HG03095 (cell line): ENCODE measurements at regions not wholly inside any gene's neighbourhood (a gene's known extent, or its start where the extent isn't known, plus 50 kb on each side); places are given as distances from the start of the nearest gene placed in this dataset.
"Not testable (repeated sequence)": the region's sequence is repeated elsewhere in the genome, so short reads cannot be mapped to it uniquely, and the experiment has no call there.

ENCODE experiments used
- ATAC-seq: cut with Tn5 transposase; IDR thresholded peaks from one replicate; pipeline ENCODE4 v1.9.1; 2021; ENCODE audit warnings: moderate library complexity; ENCODE audit not compliant: unreplicated experiment

DNA sequence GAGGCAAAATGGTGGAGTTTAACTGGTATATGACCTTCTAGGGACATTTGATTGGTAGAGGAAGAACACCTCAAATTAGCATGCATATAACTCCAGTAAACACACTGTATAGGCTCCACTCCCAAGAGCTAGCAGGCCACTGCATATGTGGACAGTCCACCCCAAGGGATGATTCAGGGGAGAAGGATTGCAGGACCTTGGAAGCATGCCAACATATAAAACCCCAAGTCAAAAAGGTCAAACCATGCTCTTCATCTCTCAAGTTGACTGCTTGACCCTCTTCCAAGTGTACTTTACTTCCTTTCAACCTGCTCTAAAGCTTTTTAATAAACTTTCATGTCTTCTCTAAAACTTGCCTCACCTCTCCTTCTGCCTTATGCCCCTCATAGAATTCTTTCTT lies 459.9 kb upstream of the CCDC179 start:
- ATAC-seq, result no peak

DNA sequence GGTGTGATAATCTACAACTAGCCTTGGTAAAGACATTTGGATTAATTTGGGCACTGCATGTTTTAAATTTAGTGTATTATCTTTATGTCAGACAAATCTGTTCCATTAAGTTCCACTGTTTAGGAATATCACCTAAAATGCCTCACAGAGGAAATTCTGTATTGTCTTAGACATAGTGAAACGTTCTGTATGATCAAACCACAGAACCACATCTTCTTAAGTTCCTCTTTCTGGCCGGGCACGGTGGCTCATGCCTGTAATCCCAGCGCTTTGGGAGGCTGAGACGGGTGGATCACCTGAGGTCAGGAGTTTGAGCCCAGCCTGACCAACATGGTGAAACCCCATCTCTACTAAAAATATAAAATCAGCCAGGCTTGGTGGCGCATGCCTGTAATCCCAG lies 475.3 kb upstream of the CCDC179 start:
- not testable (repeated sequence) for ATAC-seq

DNA sequence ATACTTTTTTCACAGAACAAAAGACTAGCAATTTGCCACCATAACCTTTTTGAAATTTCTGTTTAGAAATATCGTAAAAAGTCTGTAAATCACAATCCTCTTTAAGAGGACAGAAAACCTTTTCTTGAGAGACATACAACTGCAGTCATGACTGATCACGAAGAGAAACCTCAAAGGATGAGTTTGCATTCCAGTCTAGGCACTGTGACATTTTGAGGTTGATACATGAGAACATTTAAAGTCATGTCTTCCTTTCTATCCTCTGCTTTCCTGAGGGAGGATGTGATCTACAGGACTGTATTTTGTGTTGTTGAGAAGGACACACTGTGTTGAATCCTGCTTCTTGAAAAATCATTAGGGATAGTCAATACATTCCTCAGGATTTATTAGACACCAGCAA lies 476.7 kb upstream of the CCDC179 start:
- no peak for ATAC-seq

DNA sequence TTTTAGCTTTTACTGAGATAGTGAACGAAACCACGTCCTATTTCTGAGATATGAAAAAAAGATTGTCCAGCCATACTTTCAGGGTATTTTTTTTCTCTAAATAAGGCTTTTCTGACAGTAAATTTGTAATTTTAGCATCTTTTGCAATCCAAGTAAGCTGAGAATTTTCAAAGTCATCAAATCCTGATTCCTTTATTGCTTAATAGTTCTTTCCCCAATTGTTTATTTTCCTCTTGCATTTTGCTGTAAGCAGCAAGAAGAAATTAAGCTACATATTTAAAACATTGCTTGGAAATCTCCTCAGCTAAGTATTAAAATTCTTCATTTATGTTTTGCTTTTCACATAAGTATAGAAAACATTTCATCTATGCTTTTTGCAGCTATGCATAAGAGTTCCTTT lies 493.3 kb upstream of the CCDC179 start:
- ATAC-seq, result no peak

DNA sequence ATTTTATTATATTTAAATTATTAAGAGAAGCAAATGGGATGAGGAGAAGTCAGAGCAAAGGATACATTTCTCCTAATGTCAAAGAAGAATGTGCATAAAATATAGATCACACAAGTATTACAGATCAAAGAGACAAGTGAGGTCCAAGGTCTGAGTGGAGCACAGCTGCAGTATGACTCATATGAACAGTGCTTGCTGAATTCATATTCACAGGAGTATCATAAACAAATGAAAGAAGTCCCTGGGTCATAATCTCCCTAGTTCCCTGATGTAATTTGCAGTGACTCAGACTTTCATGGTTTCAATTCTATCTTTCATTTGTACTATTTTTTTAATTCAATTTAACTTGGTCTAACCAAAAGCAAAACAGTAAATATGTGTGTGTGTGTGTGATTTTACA lies 499.0 kb upstream of the CCDC179 start:
- ATAC-seq, result no peak

DNA sequence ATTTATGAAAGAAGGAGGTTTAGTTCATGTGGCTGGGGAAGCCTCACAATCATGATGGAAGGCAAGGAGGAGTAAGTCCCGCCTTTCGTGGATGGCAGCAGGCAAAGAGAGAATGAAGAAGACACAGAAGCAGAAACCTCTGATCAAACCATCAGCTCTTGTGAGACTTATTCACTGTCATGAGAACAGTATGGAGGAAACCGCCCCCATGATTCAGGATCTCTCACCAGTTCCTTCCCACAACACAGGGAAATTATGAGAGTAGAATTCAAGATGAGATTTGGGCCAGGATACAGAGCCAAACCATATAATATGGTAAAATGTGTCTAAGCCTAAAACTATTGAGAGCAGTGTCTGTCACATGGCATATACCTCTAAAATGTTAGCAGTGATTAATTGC lies 503.8 kb upstream of the CCDC179 start:
- no peak for ATAC-seq

DNA sequence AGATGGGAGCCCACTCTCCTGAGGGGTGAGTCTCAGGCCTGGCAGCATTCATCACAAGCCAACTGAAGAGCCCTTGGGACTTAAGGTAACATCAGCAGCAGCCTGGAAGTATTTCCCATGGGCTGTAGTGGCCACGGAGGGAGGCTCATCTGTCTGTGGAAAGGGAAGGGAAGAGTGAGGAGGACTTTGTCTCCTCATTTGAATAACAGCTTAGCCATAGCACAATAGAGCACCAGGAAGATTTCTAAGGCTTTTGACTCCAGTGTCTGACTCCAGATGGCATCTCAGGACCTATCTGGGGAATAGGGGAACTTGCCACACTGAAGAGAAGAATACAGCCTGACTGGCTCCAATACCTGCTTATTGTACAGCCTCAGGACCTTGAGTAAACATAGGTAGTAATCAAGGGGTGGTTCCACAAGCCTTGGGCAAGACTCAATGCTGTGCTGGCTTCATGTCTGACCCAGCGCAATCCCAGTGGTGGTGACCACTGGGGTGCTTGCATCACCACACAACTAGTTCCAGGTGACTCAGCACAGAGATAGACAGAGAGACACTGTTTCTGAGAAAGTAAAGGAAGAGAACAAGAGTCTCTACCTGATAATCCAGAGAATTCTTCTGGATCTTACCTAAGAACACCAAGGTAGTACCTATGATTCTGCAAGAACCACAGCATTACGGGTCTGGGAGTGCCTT lies 510.5 kb upstream of the CCDC179 start:
- ATAC-seq, result no peak

DNA sequence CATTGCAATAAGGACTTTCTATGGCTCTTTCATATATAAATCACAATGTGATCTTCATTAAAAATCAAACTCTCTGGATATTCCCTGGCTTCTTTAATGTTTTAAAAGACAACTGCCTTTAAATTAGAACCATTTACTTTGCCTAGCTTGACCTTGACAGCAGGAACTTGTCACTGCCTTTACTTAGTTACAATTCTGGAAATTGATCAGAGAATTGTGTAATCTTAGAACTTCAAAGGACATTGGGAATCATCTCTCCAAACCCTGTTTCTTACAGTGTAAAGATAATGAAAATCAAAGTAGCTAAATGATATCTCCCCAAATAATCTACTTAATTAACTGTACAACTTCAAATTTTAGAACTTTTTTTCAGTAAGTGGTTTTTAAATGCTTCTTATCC lies 517.6 kb upstream of the CCDC179 start:
- ATAC-seq, result no peak

DNA sequence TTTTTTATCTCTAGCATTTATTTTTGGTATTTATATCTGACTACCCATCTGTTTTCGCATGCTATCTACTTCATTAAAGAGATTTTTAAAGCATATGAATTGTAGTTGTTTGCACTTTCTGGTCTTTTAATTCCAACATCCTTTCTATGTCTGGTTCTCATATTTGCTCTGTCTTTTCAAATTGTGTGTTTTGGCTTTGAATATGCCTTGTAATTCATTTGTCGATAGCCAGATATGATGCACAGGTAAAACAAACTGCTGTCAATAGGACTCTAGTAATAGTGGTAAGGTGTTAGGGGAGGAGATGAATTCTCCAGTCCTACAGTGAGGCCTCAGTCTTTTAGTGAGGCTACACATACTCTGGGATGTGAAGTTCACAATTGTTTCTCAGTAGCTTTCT lies 530.8 kb upstream of the CCDC179 start:
- no peak for ATAC-seq

DNA sequence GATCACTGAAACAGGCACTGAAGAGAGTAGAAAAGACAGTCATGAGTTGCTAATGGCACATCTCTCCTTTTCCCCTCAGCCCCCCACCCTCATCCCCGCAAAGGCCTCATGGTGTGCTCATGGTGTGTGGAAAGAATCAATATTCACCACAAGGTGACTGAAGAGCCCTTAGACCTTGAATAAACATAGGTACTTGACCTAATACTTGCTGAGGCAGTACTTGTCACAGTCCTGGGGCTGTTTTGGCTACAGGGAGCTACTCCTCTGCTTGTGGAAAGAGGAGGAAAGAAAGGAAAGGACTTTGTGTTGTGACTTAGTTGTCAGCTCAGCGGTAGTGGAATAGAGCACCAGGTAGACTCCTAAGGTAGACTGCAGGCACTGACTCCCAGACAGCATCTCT lies 537.8 kb upstream of the CCDC179 start:
- ATAC-seq, result no peak

DNA sequence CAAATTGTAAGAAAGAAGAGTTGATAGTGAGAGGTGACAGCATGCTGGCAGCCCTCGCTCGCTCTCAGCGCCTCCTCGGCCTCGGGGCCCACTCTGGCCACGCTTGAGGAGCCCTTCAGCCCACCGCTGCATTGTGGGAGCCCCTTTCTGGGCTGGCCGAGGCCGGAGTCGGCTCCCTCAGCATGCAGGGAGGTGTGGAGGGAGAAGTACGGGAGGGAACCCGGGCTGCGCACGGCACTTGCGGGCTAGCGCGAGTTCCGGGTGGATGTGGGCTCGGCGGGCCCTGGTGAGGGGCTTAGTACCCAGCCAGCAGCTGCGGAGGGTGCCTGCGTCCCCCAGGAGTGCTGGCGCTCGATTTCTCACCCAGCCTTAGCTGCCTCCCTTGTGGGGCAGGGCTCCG lies 539.7 kb upstream of the CCDC179 start:
- no peak for ATAC-seq

DNA sequence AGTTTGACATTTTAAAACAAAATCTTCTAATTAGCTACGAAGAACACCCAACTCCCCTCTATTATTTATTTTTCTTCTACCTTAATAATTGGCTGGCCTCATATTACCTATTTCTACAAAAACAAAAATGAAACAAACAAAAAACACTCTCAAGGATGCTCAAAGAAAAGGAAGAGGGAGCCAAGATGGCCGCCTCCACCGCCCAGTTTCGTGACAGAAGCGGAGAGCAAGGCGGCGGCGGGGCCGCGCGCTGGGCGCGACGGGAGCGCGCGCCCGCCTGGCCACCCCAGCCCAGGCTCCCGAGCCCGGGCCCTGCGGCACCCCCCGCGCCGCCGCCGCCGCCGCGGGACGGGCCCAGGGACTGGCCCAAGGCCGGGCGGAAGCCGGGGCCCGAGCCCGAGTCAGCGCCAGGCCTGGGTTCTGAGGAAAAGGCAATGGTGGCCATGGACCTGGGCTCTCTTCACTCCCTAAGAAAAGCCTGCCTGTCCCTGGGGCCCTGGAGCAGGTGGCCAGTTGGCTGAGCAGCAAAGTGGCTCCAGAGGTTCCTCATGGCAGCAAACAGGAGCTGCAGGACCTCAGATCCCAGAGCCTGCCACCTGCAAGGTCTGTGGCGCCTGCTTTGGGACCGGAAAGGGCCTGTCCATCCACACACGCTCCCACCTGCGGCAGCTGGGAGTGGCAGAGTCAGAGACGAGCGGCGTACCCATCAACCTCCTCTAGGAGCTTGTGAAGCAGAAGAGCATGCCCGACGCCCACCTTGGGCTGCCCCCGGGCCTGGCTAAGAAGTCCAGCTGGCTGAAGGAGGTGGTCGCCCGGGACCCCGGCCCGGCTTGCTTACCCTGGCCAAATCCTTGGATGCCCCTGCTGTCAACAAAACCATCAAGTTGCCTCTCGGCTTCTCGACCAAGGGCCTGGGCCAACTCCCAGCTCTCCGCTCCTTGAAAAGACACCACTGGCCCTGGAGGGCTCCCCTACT lies 543.2 kb upstream of the CCDC179 start:
- ATAC-seq, result no peak

DNA sequence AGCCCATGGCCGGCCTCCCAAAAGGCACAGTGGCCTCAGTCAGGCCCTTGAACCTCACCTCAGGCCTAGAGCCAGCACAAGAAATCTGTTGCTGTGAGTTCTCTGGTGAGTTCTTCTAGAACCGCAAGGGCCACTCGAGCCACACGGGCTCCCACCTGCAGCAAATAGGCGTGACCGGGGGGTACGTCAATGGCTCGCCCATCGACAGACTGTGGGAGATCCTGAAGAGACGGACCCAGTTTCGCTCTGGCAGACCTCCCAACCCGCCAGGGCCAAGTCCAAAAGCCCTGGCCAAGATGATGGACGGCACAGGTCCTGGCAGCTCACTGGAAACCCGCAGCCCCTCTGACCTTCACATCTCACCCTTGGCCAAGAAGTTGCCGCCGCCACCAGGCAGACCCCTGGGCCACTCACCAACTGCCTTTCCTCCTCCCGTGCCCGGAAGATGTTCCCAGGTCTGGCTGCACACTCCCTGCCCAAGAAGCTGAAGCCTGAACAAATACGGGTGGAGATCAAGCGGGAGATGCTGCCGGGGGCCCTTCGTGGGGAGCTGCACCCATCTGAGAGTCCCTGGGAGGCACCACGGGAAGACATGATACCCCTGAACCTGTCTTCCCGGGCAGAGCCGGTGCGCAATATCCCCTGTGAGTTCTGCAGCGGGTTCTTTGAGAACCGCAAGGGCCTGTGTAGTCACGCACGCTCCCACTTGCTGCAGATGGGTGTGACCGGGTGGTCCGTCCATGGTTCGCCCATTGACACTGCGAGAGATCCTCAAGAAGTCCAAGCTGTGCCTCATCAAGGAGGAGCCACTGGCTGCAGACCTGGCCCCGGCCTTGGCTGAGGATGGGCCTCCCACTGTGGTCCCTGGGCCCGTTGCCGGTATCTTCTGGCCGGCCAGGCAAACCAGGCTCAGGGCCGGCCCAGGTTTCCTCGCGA lies 544.2 kb upstream of the CCDC179 start:
- ATAC-seq, result no peak

DNA sequence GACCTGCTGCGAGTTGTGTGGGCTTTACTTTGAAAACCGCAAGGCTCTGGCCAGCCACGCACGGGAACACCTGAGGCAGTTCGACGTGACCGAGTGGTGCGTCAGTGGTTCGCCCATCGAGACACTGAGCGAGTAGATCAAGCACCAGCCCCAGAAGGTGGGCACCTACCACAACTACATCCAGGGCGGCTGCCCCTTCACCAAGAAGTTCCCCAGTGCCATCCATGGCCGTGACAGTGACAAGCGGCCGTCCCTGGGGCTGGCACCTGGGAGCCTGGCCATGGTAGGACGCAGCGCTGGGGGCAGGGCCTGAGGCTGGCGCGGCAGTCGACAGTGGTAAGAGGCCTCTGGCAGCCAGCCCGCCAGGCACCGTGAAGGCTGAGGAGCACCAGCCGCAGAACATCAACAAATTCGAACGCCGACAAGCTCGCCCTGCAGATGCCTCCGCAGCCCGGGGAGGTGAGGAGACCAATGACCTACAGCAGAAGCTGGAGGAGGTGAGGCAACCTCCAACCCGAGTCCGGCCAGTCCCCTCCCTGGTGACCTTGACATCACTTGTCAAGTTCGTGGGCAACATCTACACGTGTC lies 545.2 kb upstream of the CCDC179 start:
- ATAC-seq, result no peak

DNA sequence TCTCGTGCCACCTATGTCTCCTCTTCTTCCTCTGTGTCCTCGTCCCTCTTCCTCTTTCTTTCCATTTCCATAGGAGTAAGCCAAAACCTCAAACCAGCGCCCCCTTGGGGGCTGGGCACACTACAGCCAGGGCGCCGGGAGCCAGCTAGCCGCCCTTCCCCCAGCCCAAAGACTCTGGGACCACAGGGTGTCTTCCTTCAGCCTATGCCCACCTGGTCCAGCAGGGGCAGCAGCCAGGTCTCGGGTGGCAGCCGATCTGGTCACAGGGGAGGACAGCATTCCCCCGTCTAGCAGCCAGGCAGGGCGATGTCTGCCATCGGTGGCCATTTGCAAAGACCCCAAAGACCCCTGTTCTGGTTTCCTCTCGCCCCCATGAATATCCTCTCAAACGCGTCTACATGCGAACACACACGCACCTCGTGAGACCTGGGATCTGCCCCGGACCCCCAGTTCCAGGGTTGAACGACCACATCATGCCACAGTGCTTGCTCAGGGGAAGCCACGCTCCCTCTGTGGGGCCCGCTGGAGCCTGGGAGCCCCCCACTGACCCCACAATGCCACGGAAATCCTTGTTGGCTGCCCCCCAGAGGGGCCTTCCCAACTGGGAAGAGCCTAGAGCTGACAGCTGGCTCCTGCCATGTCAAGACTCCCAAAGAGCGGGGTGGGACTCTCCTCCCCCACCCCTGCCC lies 546.0 kb upstream of the CCDC179 start:
- no peak for ATAC-seq

DNA sequence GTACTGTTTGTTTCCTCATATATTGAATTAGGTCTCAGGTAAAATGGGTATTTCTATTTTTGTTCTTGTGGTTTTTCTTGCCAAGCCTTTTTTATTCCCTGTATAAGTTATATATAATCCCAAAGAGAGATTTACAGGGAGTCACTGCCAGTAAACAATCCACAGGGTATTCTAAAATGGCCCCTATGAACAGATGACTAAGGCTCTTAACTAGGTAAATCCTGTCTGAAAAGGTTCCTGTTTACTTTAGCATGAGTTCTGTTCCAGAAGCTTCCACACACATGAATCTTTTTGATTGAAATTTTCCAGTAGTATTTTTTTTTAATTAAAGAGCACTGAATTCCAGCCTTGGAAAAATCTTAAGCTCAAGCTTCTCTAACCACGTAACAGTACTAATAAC lies 552.8 kb upstream of the CCDC179 start:
- no peak for ATAC-seq

DNA sequence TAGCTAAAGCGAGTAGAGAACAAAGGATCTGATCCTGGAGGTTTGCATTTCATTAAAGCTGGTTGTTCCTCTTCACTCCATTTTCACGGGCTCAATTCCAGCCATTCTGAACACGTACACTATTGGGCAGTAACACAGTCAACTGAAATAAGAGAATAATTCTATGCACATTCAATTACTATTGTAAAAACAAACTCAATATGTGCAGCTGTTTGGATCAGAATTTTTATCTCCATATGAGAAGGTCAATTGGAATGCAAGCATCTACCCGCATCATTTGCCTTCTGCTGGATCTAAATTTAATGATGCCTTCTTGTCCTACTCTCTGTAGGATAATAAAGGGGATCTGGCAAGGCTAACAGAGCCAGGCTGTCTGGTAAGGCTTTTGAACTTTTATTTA lies 562.8 kb upstream of the CCDC179 start:
- ATAC-seq, result no peak

DNA sequence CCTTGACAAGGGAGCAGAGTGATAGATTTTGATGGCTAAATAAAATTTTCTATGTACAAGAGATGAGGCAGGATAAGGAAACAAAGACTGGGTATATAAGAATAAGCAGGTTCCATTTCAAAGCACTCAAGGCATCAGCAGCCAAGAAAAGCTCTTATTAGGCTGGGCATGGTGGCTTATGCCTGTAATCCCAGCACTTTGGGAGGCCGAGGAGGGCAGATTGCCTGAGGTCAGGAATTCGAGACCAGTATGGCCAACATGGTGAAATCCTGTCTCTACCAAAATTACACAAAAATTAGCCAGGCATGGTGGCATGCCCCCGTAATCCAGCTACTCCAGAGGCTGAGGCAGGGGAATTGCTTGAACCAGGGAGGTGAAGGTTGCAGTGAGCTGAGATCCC lies 563.4 kb upstream of the CCDC179 start:
- ATAC-seq, result no peak

DNA sequence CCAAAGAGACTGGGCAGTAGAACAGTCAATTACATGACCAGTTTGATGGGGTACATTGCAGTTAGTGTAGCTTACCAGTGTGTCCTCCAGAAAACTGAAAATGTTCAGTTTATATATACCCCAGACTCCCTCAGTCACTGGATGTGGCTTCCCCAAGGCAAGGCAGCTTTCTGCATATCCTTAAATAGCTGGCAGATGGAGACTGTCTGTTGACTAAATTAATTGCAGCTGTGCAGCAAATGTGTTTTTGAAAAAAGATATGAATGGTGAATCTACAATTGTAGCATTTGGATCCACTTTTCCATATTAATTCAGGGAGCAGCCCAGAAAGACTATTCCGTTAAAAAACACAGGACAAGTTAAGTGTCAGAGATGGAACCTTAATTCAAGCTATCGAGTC lies 565.1 kb upstream of the CCDC179 start:
- ATAC-seq, result no peak

DNA sequence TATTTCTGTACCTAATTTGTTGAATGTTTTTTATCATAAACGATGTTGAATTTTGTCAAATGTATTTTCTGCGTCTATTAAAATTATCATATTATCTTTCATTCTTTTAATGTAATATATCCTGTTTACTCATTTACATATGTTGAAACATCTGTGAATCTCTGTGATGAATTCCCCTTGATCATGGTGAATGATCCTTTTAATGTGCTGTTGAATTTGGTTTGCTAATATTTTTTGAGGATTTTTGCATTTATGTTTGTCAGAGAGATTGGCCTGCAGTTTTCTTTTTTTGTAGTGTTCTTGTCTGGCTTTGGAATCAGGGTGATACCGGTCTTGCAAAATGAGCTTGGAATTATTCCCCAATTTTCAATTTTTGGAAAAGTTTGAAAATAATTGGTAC lies 569.3 kb upstream of the CCDC179 start:
- ATAC-seq, result no peak
